NCI-H774 (cell line): ENCODE measurements at regions not wholly inside any gene's neighbourhood (a gene's known extent, or its start where the extent isn't known, plus 50 kb on each side); places are given as distances from the start of the nearest gene placed in this dataset.
"Not testable (repeated sequence)": the region's sequence is repeated elsewhere in the genome, so short reads cannot be mapped to it uniquely, and the experiment has no call there.

Source experiments
- DNase-seq: peaks from one replicate; lab custom pipeline; 2025; lab: John Stamatoyannopoulos, UW

- no peak for DNase-seq
These were observed 102.6 kb upstream of the ALDH3B2 start for GRCh38 chr11:67776852-67777520.

GRCh38 chr11:67774175-67774574 lies 99.8 kb upstream of the ALDH3B2 start:
- DNase-seq: not testable (repeated sequence)

GRCh38 chr11:67768001-67768730 lies 93.7 kb upstream of the ALDH3B2 start:
- DNase-seq: not testable (repeated sequence)

DNA sequence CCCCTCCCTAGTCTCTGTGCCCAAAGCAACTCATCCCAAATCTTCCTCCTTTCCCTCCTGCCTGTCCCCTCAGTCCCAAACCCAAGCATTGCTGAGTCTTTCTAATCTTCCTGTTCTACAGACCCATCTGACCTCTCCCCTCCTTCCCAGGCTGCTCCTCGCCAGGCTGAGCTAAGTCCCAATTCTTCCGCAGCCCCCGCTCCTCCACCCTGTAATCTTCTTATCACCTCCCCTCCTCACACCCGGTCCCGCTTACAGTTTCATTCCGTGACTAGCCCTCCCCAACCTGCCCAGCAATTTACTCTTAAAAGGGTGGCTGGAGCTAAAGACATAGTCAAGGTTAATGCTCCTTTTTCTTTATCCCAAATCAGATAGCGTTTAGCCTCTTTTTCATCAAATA lies 86.8 kb upstream of the ALDH3B2 start:
- not testable (repeated sequence) for DNase-seq

DNA sequence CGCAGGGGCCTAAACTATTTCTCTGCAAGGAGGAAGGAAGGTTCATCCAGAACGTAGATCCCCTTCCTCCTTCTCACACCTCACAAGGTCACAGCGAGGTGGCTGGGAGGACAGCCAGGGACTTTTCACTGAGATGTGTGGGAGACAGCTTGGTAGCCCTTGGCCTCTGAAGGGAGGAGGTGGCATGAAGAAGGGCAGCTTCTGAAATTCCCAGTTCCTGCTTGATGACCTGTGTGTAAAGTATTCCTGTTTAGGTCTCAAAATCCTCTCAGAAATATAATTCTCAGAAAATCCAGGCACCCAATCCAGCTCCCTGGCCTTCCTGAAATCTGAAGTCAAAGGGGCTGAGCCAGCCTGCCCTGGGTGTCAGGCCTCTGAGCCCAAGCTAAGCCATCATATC lies 84.9 kb upstream of the ALDH3B2 start:
- not testable (repeated sequence) for DNase-seq

DNA sequence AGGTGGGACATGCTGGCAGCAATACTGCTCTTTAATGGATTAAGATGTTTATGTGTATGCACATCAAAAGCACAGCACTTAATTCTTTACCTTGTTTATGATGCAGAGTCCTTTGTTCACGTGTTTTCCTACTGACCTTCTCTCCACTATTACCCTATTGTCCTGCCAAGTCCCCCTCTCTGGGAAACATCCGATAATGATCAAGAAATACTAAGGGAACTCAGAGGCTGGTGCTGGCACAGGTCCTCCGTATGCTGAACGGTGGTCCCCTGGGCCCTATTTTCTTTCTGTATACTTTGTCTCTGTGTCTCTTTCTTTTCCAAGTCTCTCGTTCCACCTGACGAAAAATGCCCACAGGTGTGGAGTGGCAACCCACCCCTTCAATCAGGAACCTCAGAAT lies 84.0 kb upstream of the ALDH3B2 start:
- not testable (repeated sequence) for DNase-seq

- DNase-seq: not testable (repeated sequence)
These were observed 83.6 kb upstream of the ALDH3B2 start for GRCh38 chr11:67758009-67758408.

GRCh38 chr11:67753820-67754219 lies 79.4 kb upstream of the ALDH3B2 start:
- DNase-seq: not testable (repeated sequence)

- DNase-seq: no peak
These were observed 70.8 kb upstream of the ALDH3B2 start for GRCh38 chr11:67745181-67745726.

GRCh38 chr11:67744231-67744630 lies 69.8 kb upstream of the ALDH3B2 start:
- not testable (repeated sequence) for DNase-seq

DNA sequence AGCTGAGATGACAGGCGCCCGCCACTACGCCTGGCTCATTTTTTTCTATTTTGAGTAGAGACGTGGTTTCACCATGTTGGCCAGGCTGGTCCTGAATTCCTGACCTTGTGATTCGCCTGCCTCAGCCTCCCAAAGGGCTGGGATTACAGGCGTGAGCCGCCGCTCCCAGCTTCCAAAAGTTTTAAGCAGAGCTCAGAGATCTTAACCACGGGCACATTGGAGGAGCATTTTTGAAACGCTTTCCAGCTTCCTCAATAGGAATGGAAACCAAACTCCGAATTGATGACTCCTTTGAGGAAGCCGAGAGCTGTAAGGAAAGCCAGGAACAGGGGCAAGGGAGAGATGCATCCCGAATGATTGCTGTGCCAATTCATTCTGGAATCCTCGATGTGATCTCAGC lies 63.8 kb upstream of the ALDH3B2 start:
- DNase-seq: not testable (repeated sequence)

DNA sequence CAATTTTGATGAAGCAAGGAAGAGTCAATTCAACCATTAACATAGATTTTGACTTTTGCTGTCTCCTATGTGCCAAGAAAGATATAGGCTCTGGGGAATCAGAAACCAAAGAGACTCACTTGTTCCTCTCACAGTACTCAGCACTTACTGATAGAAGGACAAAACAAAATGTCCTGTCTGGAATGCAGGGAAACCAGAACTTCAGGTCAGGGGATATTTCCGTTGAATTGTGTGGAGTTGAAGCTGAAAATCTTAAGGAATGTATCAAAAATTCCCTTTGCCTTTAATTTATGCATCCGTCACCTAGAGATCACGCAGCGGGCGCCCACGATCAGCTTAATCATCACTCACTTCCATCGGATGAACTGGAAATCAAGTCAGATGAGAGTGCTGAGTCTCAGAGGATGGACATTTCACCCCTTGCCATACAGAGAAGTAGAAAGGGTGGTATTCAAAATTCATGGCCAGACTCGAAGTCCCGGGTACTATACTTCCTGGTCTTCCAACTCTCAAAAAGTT lies 63.2 kb upstream of the ALDH3B2 start:
- DNase-seq: not testable (repeated sequence)

- no peak for DNase-seq
These were observed 57.8 kb upstream of the ALDH3B2 start for GRCh38 chr11:67732045-67732787.

DNA sequence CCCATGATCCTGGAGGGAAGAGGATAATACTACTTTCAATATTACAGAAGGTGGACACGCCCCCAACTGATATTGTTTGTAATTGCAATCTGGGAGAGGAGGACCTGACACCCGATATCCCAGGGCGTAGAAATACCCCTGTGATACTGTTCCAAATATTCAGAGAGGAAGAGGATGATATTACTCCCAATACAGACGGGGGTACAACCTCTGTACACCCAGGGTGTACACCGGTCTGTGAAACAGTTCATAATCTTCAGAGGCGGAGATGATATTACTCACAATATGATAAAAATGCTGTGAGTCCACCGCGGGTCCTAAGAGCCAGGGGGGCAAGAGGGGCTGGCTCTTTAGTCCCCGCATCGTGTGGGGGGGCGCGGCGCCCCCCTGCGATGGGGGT lies 57.2 kb upstream of the ALDH3B2 start:
- DNase-seq: no peak

DNA sequence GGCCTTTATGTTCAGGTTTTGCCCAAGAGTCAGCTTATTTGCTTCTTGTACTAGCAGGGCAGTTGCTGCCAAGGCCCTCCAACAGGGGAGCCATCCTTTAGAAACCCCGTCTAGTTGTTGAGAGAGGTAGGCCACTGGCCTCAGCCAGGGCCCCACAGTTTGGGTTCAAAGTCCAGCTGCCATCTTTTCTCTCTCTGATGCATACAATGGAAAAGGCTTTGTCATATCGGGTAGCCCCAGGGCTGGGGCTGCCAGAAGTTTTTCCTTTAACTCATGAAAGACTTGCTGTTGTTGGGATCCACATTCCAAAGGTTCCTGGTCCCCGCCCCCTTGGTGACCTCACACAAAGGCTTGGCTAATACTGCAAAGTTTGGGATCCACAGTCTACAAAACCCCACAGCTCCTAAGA lies 53.7 kb upstream of the ALDH3B2 start:
- not testable (repeated sequence) for DNase-seq

- not testable (repeated sequence) for DNase-seq
These were observed 52.9 kb upstream of the ALDH3B2 start for GRCh38 chr11:67727066-67728040.
